ENCODE measurements at regions not wholly inside any gene's neighbourhood (a gene's known extent, or its start where the extent isn't known, plus 50 kb on each side); places are given as distances from the start of the nearest gene placed in this dataset.

- H3K27me3 ChIP-seq (replicated peaks; ENCODE audit: insufficient read depth), result no peaks in the 10 kb centered on the region
- no peaks in the 10 kb centered on the region for H3K36me3 ChIP-seq
- no peak overlapping the region for H3K27ac ChIP-seq
- no peaks in the 10 kb centered on the region for H3K9me3 ChIP-seq
- intact Hi-C loops (cut with DNase I), result no loop called here
- WGBS, result 81% methylated on average over 2 of the region's 2 CpGs
- H3K4me3 ChIP-seq, result no peak overlapping the region
- TF ChIP-seq POLR2AphosphoS5 (IDR thresholded peaks at IDR 0.05) (no peak), POLR2A (IDR thresholded peaks at IDR 0.05) (no peak)
- TF ChIP-seq, protein P1, sequence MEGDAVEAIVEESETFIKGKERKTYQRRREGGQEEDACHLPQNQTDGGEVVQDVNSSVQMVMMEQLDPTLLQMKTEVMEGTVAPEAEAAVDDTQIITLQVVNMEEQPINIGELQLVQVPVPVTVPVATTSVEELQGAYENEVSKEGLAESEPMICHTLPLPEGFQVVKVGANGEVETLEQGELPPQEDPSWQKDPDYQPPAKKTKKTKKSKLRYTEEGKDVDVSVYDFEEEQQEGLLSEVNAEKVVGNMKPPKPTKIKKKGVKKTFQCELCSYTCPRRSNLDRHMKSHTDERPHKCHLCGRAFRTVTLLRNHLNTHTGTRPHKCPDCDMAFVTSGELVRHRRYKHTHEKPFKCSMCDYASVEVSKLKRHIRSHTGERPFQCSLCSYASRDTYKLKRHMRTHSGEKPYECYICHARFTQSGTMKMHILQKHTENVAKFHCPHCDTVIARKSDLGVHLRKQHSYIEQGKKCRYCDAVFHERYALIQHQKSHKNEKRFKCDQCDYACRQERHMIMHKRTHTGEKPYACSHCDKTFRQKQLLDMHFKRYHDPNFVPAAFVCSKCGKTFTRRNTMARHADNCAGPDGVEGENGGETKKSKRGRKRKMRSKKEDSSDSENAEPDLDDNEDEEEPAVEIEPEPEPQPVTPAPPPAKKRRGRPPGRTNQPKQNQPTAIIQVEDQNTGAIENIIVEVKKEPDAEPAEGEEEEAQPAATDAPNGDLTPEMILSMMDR (IDR thresholded peaks at IDR 0.05), result no peak
- no peak for DNase-seq (ENCODE audit: low spot score)
- no peaks in the 10 kb centered on the region for H3K4me1 ChIP-seq (replicated peaks)
Measured at GRCh38 chr2:22253171-22253570, 1129.4 kb downstream of the TDRD15 start.

GRCh38 chr2:22261165-22261564 is 1123.8 kb upstream of the KLHL29 start:
- TF ChIP-seq, protein P1 (IDR thresholded peaks at IDR 0.05), result no peak
- TF ChIP-seq POLR2A (IDR thresholded peaks at IDR 0.05), result no peak
- no peak for TF ChIP-seq POLR2AphosphoS5 (IDR thresholded peaks at IDR 0.05)
- intact Hi-C loops (cut with DNase I), result no loop called here
- no peaks in the 10 kb centered on the region for H3K4me1 ChIP-seq (replicated peaks)
- DNase-seq (ENCODE audit: low spot score), result no peak
- H3K36me3 ChIP-seq, result no peaks in the 10 kb centered on the region
- no peak overlapping the region for H3K27ac ChIP-seq
- H3K9me3 ChIP-seq, result no peaks in the 10 kb centered on the region
- WGBS, result 92% methylated on average over 7 of the region's 7 CpGs
- no peak overlapping the region for H3K4me3 ChIP-seq
- no peaks in the 10 kb centered on the region for H3K27me3 ChIP-seq (replicated peaks; ENCODE audit: insufficient read depth)

GRCh38 chr2:22270341-22270740 is 1114.6 kb upstream of the KLHL29 start:
- TF ChIP-seq, protein P1 (IDR thresholded peaks at IDR 0.05), result no peak
- no peak for TF ChIP-seq POLR2AphosphoS5 (IDR thresholded peaks at IDR 0.05)
- TF ChIP-seq POLR2A (IDR thresholded peaks at IDR 0.05), result no peak
- Histone ChIP-seq H3K27ac (no peak overlapping the region), H3K4me1 (replicated peaks) (no peaks in the 10 kb centered on the region), H3K4me3 (no peak overlapping the region), H3K36me3 (no peaks in the 10 kb centered on the region), H3K9me3 (no peaks in the 10 kb centered on the region), H3K27me3 (replicated peaks; ENCODE audit: insufficient read depth) (no peaks in the 10 kb centered on the region)
- intact Hi-C loops (cut with DNase I), result no loop called here
- DNase-seq (ENCODE audit: low spot score), result no peak
- WGBS, result 100% methylated on average over 1 of the region's 1 CpG

DNA sequence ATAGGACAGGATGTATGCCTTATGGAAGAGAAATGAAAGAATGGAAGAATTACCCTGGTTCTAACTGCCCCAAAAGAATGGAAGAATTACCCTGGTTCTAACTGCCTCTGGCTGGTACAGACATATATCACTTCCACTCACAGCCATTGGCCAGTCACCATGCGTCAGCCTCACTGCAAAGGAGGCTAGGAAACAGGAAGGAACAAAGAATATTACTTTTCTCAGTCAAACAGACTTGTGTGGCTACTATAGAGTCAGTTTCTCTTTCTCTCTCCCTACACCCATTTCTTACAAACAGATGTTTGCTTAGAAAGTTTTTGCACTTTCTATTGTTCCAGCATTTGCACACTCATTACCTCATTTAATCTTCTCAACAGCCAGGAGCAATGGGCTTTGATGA is 1111.1 kb upstream of the KLHL29 start:
- Histone ChIP-seq H3K27ac (no peak overlapping the region), H3K36me3 (no peaks in the 10 kb centered on the region), H3K4me1 (replicated peaks) (no peaks in the 10 kb centered on the region), H3K9me3 (no peaks in the 10 kb centered on the region), H3K27me3 (replicated peaks; ENCODE audit: insufficient read depth) (no peaks in the 10 kb centered on the region), H3K4me3 (no peak overlapping the region)
- no peak for DNase-seq (ENCODE audit: low spot score)
- TF ChIP-seq, protein P1 (IDR thresholded peaks at IDR 0.05), result no peak
- TF ChIP-seq POLR2A (IDR thresholded peaks at IDR 0.05), result no peak
- no peak for TF ChIP-seq POLR2AphosphoS5 (IDR thresholded peaks at IDR 0.05)
- intact Hi-C loops (cut with DNase I), result no loop called here
- WGBS, result 89% methylated on average over 1 of the region's 1 CpG

GRCh38 chr2:22274661-22275060 is 1110.3 kb upstream of the KLHL29 start:
- WGBS, result 76% methylated on average over 3 of the region's 3 CpGs
- Histone ChIP-seq H3K27me3 (replicated peaks; ENCODE audit: insufficient read depth) (no peaks in the 10 kb centered on the region), H3K4me3 (no peak overlapping the region), H3K9me3 (no peaks in the 10 kb centered on the region), H3K36me3 (no peaks in the 10 kb centered on the region), H3K27ac (no peak overlapping the region), H3K4me1 (replicated peaks) (no peaks in the 10 kb centered on the region)
- DNase-seq (ENCODE audit: low spot score), result no peak
- TF ChIP-seq, protein P1 (IDR thresholded peaks at IDR 0.05), result no peak
- TF ChIP-seq POLR2AphosphoS5 (IDR thresholded peaks at IDR 0.05) (no peak), POLR2A (IDR thresholded peaks at IDR 0.05) (no peak)
- intact Hi-C loops (cut with DNase I), result no loop called here
